ENCODE measurements at regions not wholly inside any gene's neighbourhood (a gene's known extent, or its start where the extent isn't known, plus 50 kb on each side); places are given as distances from the start of the nearest gene placed in this dataset.
A peak's percentile ranks its signal among the peaks of the same experiment; 100 is the strongest.

- in situ Hi-C loops (cut with HindIII; ENCODE audit: low pct_ligation_motif_present, low pct_unique_long_range_greater_than_20kb, low sequenced_read_pairs): no loop called here
- no peak for DNase-seq
These were observed 54.8 kb downstream of the NOG start for GRCh38 chr17:56648321-56648720.

GRCh38 chr17:56648806-56649205 is 55.3 kb downstream of the NOG start:
- in situ Hi-C loops (cut with HindIII; ENCODE audit: low pct_ligation_motif_present, low pct_unique_long_range_greater_than_20kb, low sequenced_read_pairs): no loop called here
- DNase-seq: no peak

GRCh38 chr17:56652628-56653027 is 59.1 kb downstream of the NOG start:
- in situ Hi-C loops (cut with HindIII; ENCODE audit: low pct_ligation_motif_present, low pct_unique_long_range_greater_than_20kb, low sequenced_read_pairs): no loop called here
- DNase-seq: no peak

GRCh38 chr17:56653877-56654276 is 60.4 kb downstream of the NOG start:
- in situ Hi-C loops (cut with HindIII; ENCODE audit: low pct_ligation_motif_present, low pct_unique_long_range_greater_than_20kb, low sequenced_read_pairs): no loop called here
- peak; percentile 86 for DNase-seq

- in situ Hi-C loops (cut with HindIII; ENCODE audit: low pct_ligation_motif_present, low pct_unique_long_range_greater_than_20kb, low sequenced_read_pairs): no loop called here
- no peak for DNase-seq
These were observed 63.3 kb downstream of the NOG start for GRCh38 chr17:56656701-56657327.

- in situ Hi-C loops (cut with HindIII; ENCODE audit: low pct_ligation_motif_present, low pct_unique_long_range_greater_than_20kb, low sequenced_read_pairs): no loop called here
- no peak for DNase-seq
These were observed 65.1 kb downstream of the NOG start for GRCh38 chr17:56658648-56659047.

- in situ Hi-C loops (cut with HindIII; ENCODE audit: low pct_ligation_motif_present, low pct_unique_long_range_greater_than_20kb, low sequenced_read_pairs): no loop called here
- no peak for DNase-seq
These were observed 66.1 kb downstream of the NOG start for GRCh38 chr17:56659622-56660021.

- DNase-seq: no peak
- in situ Hi-C loops (cut with HindIII; ENCODE audit: low pct_ligation_motif_present, low pct_unique_long_range_greater_than_20kb, low sequenced_read_pairs): no loop called here
These were observed 68.4 kb downstream of the NOG start for GRCh38 chr17:56661906-56662305.

- DNase-seq: no peak
- in situ Hi-C loops (cut with HindIII; ENCODE audit: low pct_ligation_motif_present, low pct_unique_long_range_greater_than_20kb, low sequenced_read_pairs): no loop called here
These were observed 72.4 kb downstream of the NOG start for GRCh38 chr17:56665864-56666263.

GRCh38 chr17:56667925-56668458 is 74.5 kb downstream of the NOG start:
- in situ Hi-C loops (cut with HindIII; ENCODE audit: low pct_ligation_motif_present, low pct_unique_long_range_greater_than_20kb, low sequenced_read_pairs): no loop called here
- DNase-seq: no peak

- no peak for DNase-seq
- in situ Hi-C loops (cut with HindIII; ENCODE audit: low pct_ligation_motif_present, low pct_unique_long_range_greater_than_20kb, low sequenced_read_pairs): no loop called here
These were observed 78.7 kb downstream of the NOG start for GRCh38 chr17:56672195-56672594.

GRCh38 chr17:56674401-56674925 is 81.0 kb downstream of the NOG start:
- in situ Hi-C loops (cut with HindIII; ENCODE audit: low pct_ligation_motif_present, low pct_unique_long_range_greater_than_20kb, low sequenced_read_pairs): no loop called here
- no peak for DNase-seq

GRCh38 chr17:56675876-56676660 is 82.6 kb downstream of the NOG start:
- DNase-seq: no peak
- in situ Hi-C loops (cut with HindIII; ENCODE audit: low pct_ligation_motif_present, low pct_unique_long_range_greater_than_20kb, low sequenced_read_pairs): no loop called here

GRCh38 chr17:56676810-56677209 is 83.3 kb downstream of the NOG start:
- peak; percentile 20 for DNase-seq
- in situ Hi-C loops (cut with HindIII; ENCODE audit: low pct_ligation_motif_present, low pct_unique_long_range_greater_than_20kb, low sequenced_read_pairs): no loop called here

- in situ Hi-C loops (cut with HindIII; ENCODE audit: low pct_ligation_motif_present, low pct_unique_long_range_greater_than_20kb, low sequenced_read_pairs): no loop called here
- no peak for DNase-seq
These were observed 85.0 kb downstream of the NOG start for GRCh38 chr17:56678249-56679114.

GRCh38 chr17:56679115-56679776 is 85.7 kb downstream of the NOG start:
- peak; percentile 43 for DNase-seq
- in situ Hi-C loops (cut with HindIII; ENCODE audit: low pct_ligation_motif_present, low pct_unique_long_range_greater_than_20kb, low sequenced_read_pairs): no loop called here

- in situ Hi-C loops (cut with HindIII; ENCODE audit: low pct_ligation_motif_present, low pct_unique_long_range_greater_than_20kb, low sequenced_read_pairs): no loop called here
- DNase-seq: no peak
These were observed 86.4 kb downstream of the NOG start for GRCh38 chr17:56679777-56680422.

- no peak for DNase-seq
- in situ Hi-C loops (cut with HindIII; ENCODE audit: low pct_ligation_motif_present, low pct_unique_long_range_greater_than_20kb, low sequenced_read_pairs): no loop called here
These were observed 87.2 kb downstream of the NOG start for GRCh38 chr17:56680676-56681075.
